ENCODE measurements at regions not wholly inside any gene's neighbourhood (a gene's known extent, or its start where the extent isn't known, plus 50 kb on each side); places are given as distances from the start of the nearest gene placed in this dataset.

DNA sequence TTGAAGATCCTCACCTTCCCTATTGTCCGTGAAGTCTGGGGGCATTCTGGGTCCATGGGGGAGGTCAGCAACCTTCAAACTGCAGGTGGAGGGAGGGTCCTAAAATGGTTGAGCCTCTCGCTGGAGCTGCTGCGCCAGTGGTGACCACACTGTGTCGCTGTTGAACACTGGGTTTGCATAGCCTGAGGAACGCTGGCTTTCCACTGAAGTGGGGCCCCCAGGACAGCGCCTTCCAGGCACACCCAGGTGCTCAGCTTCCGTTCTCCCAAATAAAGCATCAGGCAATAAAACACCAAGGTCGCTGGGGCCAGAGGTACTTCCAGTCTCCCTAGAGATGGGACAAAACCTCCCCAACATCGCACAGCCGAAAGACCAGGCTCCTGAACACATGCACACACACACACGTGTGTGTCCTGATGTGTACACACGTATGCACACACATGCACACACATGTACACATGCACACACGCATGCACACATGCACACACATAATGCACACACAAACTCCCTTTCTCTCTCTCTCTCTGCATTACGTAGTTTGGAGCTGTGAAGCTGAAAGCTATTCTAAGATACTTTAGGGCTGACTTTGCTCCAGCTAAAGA, 120.6 kb downstream of the IRF8 start:
- DNase-seq: peak; percentile 36

DNA sequence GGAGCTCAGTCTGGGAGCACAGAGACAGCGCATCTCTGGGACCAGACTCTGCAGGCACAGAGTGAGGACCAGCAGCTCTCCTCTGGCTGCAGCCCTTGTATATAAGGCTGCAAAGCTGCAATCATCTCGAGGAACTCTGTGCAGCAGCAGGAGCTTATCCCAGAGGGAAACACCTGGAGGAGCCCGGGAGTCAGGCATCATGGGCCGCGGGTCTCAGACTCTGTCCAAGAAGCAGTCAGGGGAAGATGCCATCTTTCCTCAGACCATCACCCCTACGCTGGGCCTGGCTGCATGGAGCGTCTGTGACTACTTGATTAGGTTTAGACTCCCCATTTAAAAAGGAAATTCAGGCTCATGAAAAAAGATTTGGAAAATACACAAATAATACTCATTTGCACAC, 122.0 kb downstream of the IRF8 start:
- DNase-seq: no peak

- DNase-seq: no peak
These were observed 123.5 kb downstream of the IRF8 start for GRCh38 chr16:86022381-86022960.

DNA sequence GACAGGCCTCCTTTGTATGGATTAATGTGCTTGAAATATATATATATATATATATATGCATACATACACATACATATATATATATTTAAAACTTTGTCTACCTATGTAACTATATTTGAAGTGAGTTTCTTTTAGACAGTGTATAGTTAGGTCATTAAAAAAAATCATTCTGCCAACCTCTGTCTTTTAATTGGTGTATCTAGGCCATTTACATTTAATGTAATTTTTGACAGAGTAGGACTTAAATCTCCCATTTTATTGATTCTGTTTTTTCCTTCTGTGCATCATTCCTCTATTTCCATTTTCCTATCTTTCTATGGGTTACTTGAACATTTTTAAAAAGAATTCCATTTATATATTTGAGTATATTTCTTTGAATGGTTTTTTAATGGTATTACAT, 125.2 kb downstream of the IRF8 start:
- DNase-seq: no peak

- DNase-seq: no peak
These were observed 126.7 kb downstream of the IRF8 start for GRCh38 chr16:86025706-86026105.

GRCh38 chr16:86026171-86026910, 127.4 kb downstream of the IRF8 start:
- no peak for DNase-seq

DNA sequence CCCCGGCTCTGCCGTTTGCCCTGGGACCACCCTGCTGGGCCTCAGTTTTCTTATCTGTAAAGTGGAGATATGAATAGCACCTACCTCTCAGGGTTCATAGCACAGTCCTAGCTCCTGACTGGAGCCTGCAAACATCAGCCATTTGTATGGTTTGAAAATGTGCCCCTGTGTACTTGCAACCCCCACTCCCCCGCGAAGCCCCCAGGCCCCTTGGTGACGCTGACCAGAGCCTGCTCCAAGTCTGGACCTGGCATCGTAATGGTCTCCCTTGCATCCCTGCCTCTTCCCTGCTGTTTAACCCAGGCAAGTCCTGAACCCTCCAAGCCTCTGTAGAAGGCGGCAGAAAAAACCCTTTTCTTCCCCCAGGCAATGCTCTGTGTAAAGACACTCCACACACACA, 128.0 kb downstream of the IRF8 start:
- no peak for DNase-seq

DNA sequence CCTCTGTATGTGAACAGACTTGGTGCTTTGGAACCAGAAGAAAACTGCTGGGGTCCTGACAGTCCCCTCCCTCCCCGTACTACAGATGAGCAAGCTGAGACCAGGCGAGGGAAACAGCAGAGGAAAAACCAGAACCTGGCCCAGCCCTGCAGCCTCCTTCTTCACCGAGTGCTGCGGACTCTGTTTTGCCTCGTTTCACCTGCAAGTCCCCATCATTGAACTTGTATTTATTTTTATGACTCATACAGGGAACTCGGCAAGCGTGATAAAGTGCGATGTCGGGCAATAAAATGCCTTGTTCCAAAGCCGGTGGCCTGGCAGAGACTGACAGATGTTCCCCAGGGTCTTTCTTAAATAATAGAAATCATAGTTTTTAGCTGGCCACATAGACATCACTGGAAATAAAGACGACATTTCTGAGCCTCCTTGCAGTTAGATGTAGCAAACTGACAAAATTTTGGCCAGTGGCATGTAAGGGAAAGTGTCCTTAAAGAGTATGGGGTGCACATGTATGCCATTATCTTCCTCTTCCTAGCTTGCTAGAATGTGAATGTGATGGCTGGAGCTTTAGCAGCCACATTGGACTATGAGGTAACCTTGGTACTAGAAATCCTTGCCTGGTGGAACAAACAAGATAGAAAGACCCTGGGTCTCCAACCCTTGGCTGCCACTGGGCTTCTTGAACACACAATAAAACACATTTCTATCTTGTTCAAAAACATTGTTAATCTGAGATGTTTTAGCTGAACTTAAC, 128.6 kb downstream of the IRF8 start:
- DNase-seq: no peak

- DNase-seq: no peak
These were observed 130.3 kb downstream of the IRF8 start for GRCh38 chr16:86029131-86029741.

DNA sequence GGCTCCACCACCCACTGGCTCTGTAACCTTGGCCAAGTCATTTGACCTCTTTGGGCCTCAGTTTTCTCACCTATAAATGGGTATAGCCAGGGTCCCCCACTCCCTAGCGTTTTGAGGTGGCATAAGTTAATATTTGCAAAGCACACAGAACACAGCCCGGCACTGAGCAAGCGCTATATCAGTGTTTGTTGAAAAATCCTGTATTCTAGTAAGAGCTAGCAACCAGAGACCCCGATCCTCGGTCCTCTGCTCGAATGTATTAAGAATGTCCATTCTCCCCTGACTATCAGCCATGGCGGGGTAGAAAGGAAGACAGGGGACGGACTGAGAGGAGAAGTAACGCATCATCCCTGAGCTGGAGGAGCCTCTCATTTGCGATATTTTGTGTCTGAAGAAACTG, 131.2 kb downstream of the IRF8 start:
- no peak for DNase-seq

DNA sequence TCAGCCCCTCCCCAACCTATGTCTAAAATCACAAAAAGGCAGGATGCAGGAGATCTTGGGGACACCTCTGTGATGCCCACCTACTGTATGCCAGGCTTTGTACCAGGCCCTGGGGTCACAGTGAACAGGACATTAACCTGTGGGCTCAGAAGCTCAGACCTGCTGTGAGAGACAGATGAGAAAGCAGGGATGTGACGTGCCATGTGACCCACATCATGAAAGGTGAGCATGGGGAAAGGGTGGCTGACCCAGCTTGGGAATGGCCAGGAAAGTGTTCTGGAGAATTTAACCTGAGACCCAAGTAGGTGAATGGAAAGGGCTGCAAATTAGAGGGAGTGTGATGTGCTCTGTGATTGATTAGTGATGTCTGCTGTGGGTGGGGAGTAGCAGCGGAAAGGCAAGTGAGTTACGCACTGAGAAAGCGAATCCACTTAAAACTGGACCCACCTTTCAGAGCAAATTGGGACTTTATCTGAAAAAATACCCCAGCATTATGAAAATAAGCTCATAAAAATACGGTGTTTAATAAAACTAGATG, 132.2 kb downstream of the IRF8 start:
- DNase-seq: no peak

DNA sequence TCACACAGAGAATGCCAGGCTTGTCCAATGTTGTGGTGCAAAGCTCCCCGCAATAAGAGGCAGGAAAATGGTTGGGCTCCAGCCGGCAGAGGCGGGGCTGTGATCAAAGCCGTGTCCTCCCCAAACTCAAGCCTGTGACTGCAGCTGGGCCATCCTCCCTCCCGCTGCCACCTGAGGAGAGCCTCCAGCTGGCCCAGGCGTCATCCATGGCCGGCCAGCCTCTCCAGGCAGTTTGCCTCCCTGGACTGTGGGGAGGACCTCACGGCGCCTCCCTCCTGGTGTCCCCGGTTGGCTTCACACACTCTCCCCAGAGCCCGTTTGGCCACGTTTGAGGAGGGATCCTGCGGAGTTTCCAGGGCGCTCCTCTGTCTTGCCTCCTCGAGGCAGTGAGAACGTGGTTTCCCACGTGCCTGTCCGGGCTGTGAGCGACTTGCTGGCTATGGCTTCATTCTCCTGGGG, 134.1 kb downstream of the IRF8 start:
- DNase-seq: no peak

GRCh38 chr16:86033971-86034370, 135.0 kb downstream of the IRF8 start:
- DNase-seq: no peak

GRCh38 chr16:86034421-86034919, 135.5 kb downstream of the IRF8 start:
- no peak for DNase-seq

DNA sequence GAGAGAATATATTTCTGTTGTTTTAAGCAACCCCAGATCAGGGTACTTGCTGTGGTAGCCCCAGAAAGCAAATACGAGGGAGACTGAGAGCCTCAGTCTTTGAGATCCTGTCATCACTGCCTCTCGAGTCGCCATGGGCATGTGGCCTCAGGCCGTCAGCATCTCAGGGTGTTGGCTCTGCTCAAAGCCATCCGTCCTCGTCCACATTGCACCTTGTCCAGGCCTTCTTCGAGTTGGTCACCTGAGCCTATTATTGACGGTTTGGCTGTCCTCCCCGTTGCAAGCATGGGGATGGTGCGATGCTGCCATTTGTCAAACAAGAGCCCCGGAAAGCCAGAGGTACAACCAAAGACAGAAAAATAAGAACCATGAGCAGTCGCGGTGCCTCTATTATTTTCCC, 136.9 kb downstream of the IRF8 start:
- DNase-seq: no peak

- no peak for DNase-seq
These were observed 139.3 kb downstream of the IRF8 start for GRCh38 chr16:86037999-86038925.

DNA sequence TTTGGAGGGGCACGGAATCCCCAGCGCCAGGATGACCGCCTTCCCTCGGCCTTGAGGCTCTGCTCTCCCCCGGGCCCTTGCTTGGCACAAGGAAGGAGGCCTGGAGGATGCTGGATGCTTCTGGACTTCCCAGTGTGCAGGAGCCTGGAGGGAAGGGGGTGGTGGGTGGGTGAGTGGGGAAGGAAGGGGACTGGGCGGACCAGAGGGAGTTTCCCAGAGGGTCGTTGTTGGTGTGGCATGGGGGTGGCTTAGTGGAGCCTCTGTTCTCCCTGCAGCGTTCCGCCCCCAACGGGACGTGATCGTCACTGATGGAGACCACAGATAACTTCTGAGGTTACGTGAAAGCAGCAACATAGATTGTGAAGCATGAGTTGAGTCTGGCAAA, 140.0 kb downstream of the IRF8 start:
- peak; percentile 54 for DNase-seq

GRCh38 chr16:86039606-86040005, 140.6 kb downstream of the IRF8 start:
- no peak for DNase-seq

DNA sequence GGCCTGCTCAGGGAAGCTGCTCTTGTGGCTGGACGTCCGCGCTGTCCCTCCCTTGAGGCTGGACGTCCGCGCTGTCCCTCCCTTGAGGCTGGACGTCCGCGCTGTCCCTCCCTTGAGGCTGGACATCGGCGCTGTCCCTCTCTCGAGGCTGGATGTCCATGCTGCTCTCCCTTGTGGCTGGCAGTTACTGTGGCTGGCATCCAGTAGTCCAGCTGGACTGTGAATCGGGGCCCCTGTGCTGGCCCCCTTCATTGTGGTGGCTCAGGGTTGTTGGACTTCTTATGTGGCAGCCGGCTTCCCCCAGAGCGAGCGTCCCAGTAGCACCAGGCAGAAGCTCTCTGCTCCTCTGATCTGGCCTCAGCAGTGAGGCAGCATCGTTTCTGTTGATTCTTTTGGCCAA, 141.5 kb downstream of the IRF8 start:
- DNase-seq: no peak

- DNase-seq: no peak
These were observed 142.3 kb downstream of the IRF8 start for GRCh38 chr16:86041215-86041614.

DNA sequence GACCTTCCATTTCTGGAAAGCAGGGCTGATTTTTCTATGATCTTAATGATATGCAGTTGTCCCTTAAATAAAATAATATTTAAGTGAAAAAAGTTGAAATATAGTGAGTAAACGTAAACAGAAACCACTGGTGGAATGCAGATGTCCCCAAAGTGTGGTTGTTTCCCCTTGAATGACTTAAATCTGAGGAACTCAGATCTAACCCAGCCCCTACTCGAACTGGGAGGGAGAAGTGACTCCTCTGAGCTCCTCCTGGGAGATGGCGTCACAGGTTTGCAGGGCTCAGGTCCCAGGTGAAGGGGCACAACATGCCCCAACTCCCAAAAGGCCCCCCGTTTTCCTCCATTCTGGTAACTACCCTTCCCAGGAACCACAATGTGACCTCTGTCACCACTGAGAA, 142.8 kb downstream of the IRF8 start:
- no peak for DNase-seq

GRCh38 chr16:86042393-86042792, 143.4 kb downstream of the IRF8 start:
- DNase-seq: no peak

All from activated CD4-positive, alpha-beta T cell treated with anti-CD3 and anti-CD28 coated beads for 48 hours (primary cell).